ENCODE measurements at regions not wholly inside any gene's neighbourhood (a gene's known extent, or its start where the extent isn't known, plus 50 kb on each side); places are given as distances from the start of the nearest gene placed in this dataset.

DNA sequence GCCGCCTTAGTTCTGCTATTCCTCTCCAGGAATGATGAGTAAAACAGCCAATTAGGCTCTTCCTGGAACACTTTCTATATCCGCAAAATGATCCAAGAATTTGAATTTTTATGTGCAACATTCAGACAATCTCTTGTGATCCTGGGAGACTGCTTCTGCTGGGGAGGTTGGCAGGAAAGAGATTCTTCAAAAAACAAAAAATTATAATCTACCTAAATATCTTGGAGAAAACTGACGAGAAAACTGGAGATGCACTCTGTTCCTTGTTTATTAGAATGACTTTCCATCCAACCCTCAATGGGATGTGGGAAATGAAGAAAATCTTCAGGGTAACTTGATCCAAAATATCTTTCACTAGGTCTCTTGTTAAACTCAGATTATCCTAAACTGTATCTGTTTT lies 346.3 kb upstream of the UBE2E2 start:
- TF ChIP-seq POLR2AphosphoS5 (IDR thresholded peaks at IDR 0.05; ENCODE audit: low read depth, low read length) (no peak), SIN3A (IDR thresholded peaks at IDR 0.05; ENCODE audit: borderline replicate concordance, insufficient read depth, low read length) (no peak)
